Subcutaneous abdominal adipose tissue (tissue), 5 donors: ENCODE measurements at regions not wholly inside any gene's neighbourhood (a gene's known extent, or its start where the extent isn't known, plus 50 kb on each side); places are given as distances from the start of the nearest gene placed in this dataset.

Experiments
- H3K27ac ChIP-seq: one replicate; pipeline ENCODE4 v1.7.0; 2013; ENCODE audit warnings: low read depth, mild to moderate bottlenecking, inconsistent platforms, low read length, moderate library complexity
- H3K27me3 ChIP-seq, 5 donors: one replicate each; pipeline ENCODE4 v1.7.0; 2013; ENCODE audit warnings: low read length in 5 of 5, inconsistent platforms in 1 of 5; ENCODE audit not compliant: control insufficient read depth in 5 of 5, insufficient read depth in 4 of 5
- H3K36me3 ChIP-seq, 5 donors: one replicate each; pipeline ENCODE4 v1.7.0; 2013; ENCODE audit warnings: low read length in 5 of 5; ENCODE audit not compliant: control insufficient read depth in 5 of 5, insufficient read depth in 5 of 5
- H3K4me1 ChIP-seq, 5 donors: one replicate each; pipeline ENCODE4 v1.7.0; 2013; ENCODE audit warnings: low read length in 5 of 5, mild to moderate bottlenecking in 3 of 5, moderate library complexity in 1 of 5; ENCODE audit not compliant: control insufficient read depth in 5 of 5, insufficient read depth in 5 of 5
- H3K4me3 ChIP-seq, 5 donors: one replicate each; pipeline ENCODE4 v1.7.0; 2013; ENCODE audit warnings: low read length in 5 of 5, low read depth in 1 of 5
- H3K9ac ChIP-seq, 5 donors: one replicate each; pipeline ENCODE4 v1.7.0; 2013; ENCODE audit warnings: low read length in 5 of 5, mild to moderate bottlenecking in 4 of 5, moderate library complexity in 3 of 5
- H3K9me3 ChIP-seq, 5 donors: one replicate each; pipeline ENCODE4 v1.7.0; 2013; ENCODE audit warnings: low read length in 5 of 5; ENCODE audit not compliant: control insufficient read depth in 5 of 5
- donor health status: healthy.
- donor health status: healthy.
- donor health status: healthy.
- donor health status: healthy.
- donor health status: healthy.

GRCh38 chr2:163541943-163542342 lies 193.9 kb downstream of the FIGN start:
- Histone ChIP-seq H3K9ac (no peak overlapping the region), H3K36me3 (no peaks in the 10 kb centered on the region), H3K9me3 (peaks cover 0 to 3% (median 0%) of the 10 kb centered on the region in 5 donors), H3K27me3 (no peaks in the 10 kb centered on the region), H3K4me1 (no peaks in the 10 kb centered on the region), H3K4me3 (no peak overlapping the region), H3K27ac (no peak overlapping the region)

GRCh38 chr2:163541495-163541894 lies 194.3 kb downstream of the FIGN start:
- peaks cover 0 to 3% (median 0%) of the 10 kb centered on the region in 5 donors for H3K9me3 ChIP-seq
- H3K36me3 ChIP-seq = no peaks in the 10 kb centered on the region
- no peaks in the 10 kb centered on the region for H3K4me1 ChIP-seq
- no peak overlapping the region for H3K4me3 ChIP-seq
- no peak overlapping the region for H3K9ac ChIP-seq
- no peak overlapping the region for H3K27ac ChIP-seq
- H3K27me3 ChIP-seq = no peaks in the 10 kb centered on the region

GRCh38 chr2:163528640-163529217 lies 207.1 kb downstream of the FIGN start:
- H3K36me3 ChIP-seq = no peaks in the 10 kb centered on the region
- H3K4me3 ChIP-seq = no peak overlapping the region
- H3K27me3 ChIP-seq = no peaks in the 10 kb centered on the region
- H3K9ac ChIP-seq = no peak overlapping the region
- H3K27ac ChIP-seq = no peak overlapping the region
- no peaks in the 10 kb centered on the region for H3K4me1 ChIP-seq
- H3K9me3 ChIP-seq = peaks cover 0 to 10% (median 5%) of the 10 kb centered on the region in 5 donors

- no peaks in the 10 kb centered on the region for H3K27me3 ChIP-seq
- H3K9me3 ChIP-seq = peaks cover 0 to 16% (median 10%) of the 10 kb centered on the region in 5 donors
- no peak overlapping the region for H3K9ac ChIP-seq
- H3K36me3 ChIP-seq = no peaks in the 10 kb centered on the region
- no peak overlapping the region for H3K27ac ChIP-seq
- H3K4me1 ChIP-seq = no peaks in the 10 kb centered on the region
- H3K4me3 ChIP-seq = no peak overlapping the region
Measured at GRCh38 chr2:163527381-163527780, 208.4 kb downstream of the FIGN start.

GRCh38 chr2:163518762-163519161 lies 217.0 kb downstream of the FIGN start:
- Histone ChIP-seq H3K36me3 (no peaks in the 10 kb centered on the region), H3K27me3 (no peaks in the 10 kb centered on the region), H3K4me1 (no peaks in the 10 kb centered on the region), H3K27ac (no peak overlapping the region), H3K4me3 (no peak overlapping the region), H3K9ac (no peak overlapping the region), H3K9me3 (peaks cover 3 to 19% (median 9%) of the 10 kb centered on the region in 5 donors)

GRCh38 chr2:163515836-163516235 lies 220.0 kb downstream of the FIGN start:
- Histone ChIP-seq H3K4me1 (no peaks in the 10 kb centered on the region), H3K27me3 (no peaks in the 10 kb centered on the region), H3K9ac (no peak overlapping the region), H3K4me3 (no peak overlapping the region), H3K9me3 (peaks cover under 1 to 9% (median 2%) of the 10 kb centered on the region in 5 donors), H3K36me3 (no peaks in the 10 kb centered on the region), H3K27ac (no peak overlapping the region)

- Histone ChIP-seq H3K9me3 (no peaks in the 10 kb centered on the region), H3K27me3 (no peaks in the 10 kb centered on the region), H3K27ac (no peak overlapping the region), H3K4me1 (no peaks in the 10 kb centered on the region), H3K36me3 (no peaks in the 10 kb centered on the region), H3K4me3 (no peak overlapping the region), H3K9ac (no peak overlapping the region)
Measured at GRCh38 chr2:163505281-163505680, 230.5 kb downstream of the FIGN start.

- no peaks in the 10 kb centered on the region for H3K27me3 ChIP-seq
- no peaks in the 10 kb centered on the region for H3K36me3 ChIP-seq
- peaks cover 0 to 8% (median 0%) of the 10 kb centered on the region in 5 donors for H3K9me3 ChIP-seq
- no peaks in the 10 kb centered on the region for H3K4me1 ChIP-seq
- no peak overlapping the region for H3K9ac ChIP-seq
- H3K27ac ChIP-seq = no peak overlapping the region
- H3K4me3 ChIP-seq = no peak overlapping the region
Measured at GRCh38 chr2:163493359-163494298, 242.2 kb downstream of the FIGN start.

GRCh38 chr2:163491850-163492249 lies 244.0 kb downstream of the FIGN start:
- Histone ChIP-seq H3K36me3 (no peaks in the 10 kb centered on the region), H3K9me3 (no peaks in the 10 kb centered on the region), H3K9ac (no peak overlapping the region), H3K4me3 (no peak overlapping the region), H3K27me3 (no peaks in the 10 kb centered on the region), H3K4me1 (peaks cover 0 to 4% (median 0%) of the 10 kb centered on the region in 5 donors), H3K27ac (no peak overlapping the region)

GRCh38 chr2:163490281-163490680 lies 245.5 kb downstream of the FIGN start:
- Histone ChIP-seq H3K9me3 (no peaks in the 10 kb centered on the region), H3K36me3 (no peaks in the 10 kb centered on the region), H3K4me3 (no peak overlapping the region), H3K9ac (no peak overlapping the region), H3K4me1 (peaks cover 0 to 13% (median 0%) of the 10 kb centered on the region in 5 donors), H3K27ac (no peak overlapping the region), H3K27me3 (no peaks in the 10 kb centered on the region)
